HEK293T (cell line): ENCODE measurements at regions not wholly inside any gene's neighbourhood (a gene's known extent, or its start where the extent isn't known, plus 50 kb on each side); places are given as distances from the start of the nearest gene placed in this dataset.

Experiments used
- CTCF ChIA-PET: fragments of 350-600 bp; formaldehyde crosslinking; extraction: SDS; loops from one replicate; lab custom pipeline; 2021; ENCODE audit warnings: antibody characterized with exemption, inconsistent platforms; lab: Yijun Ruan, JAX
- POLR2A ChIA-PET: fragments of 350-600 bp; formaldehyde crosslinking; extraction: SDS; loops from one replicate; lab custom pipeline; 2020; ENCODE audit warnings: antibody characterized with exemption, inconsistent platforms; lab: Yijun Ruan, JAX
- DNase-seq: peaks from one replicate; pipeline ENCODE4 v3.0.0; 2012; ENCODE audit warnings: mixed read lengths; ENCODE audit errors: extremely low spot score
- ARNT ChIP-seq: fragments of 450-650 bp; IDR thresholded peaks from 2 replicates; pipeline ENCODE4 v1.6.1; 2017; ENCODE audit warnings: mild to moderate bottlenecking
- BHLHE40 ChIP-seq: fragments of 450-650 bp; IDR thresholded peaks from 2 replicates; pipeline ENCODE4 v1.6.1; 2016; ENCODE audit warnings: mild to moderate bottlenecking, moderate library complexity, borderline replicate concordance
- CTBP1 ChIP-seq: fragments of 450-650 bp; IDR thresholded peaks from 2 replicates; pipeline ENCODE4 v1.6.1; 2016; ENCODE audit warnings: borderline replicate concordance
- ELF4 ChIP-seq: fragments of 450-650 bp; IDR thresholded peaks from 2 replicates; pipeline ENCODE4 v1.6.1; 2017; ENCODE audit warnings: antibody characterized with exemption
- FOXA1 ChIP-seq: fragments of 450-650 bp; IDR thresholded peaks from 2 replicates; pipeline ENCODE4 v1.6.1; 2016; ENCODE audit warnings: mild to moderate bottlenecking
- FOXK2 ChIP-seq: fragments of 450-650 bp; IDR thresholded peaks from 2 replicates; pipeline ENCODE4 v1.6.1; 2016; ENCODE audit warnings: mild to moderate bottlenecking
- FOXM1 ChIP-seq: fragments of 450-650 bp; IDR thresholded peaks from 2 replicates; pipeline ENCODE4 v1.6.1; 2017; ENCODE audit warnings: mild to moderate bottlenecking, borderline replicate concordance
- HDGF ChIP-seq: fragments of 450-650 bp; IDR thresholded peaks from 2 replicates; pipeline ENCODE4 v1.6.1; 2017; ENCODE audit warnings: antibody characterized with exemption, borderline replicate concordance
- L3MBTL2 ChIP-seq: fragments of 450-650 bp; conservative IDR thresholded peaks from 2 replicates; pipeline ENCODE4 v1.6.1; 2016; ENCODE audit warnings: mild to moderate bottlenecking
- LEF1 ChIP-seq: fragments of 450-650 bp; IDR thresholded peaks from 2 replicates; pipeline ENCODE4 v1.6.1; 2017; ENCODE audit warnings: mild to moderate bottlenecking, borderline replicate concordance
- NFRKB ChIP-seq: fragments of 450-650 bp; IDR thresholded peaks from 2 replicates; pipeline ENCODE4 v1.6.1; 2016; ENCODE audit warnings: mild to moderate bottlenecking, moderate library complexity
- PKNOX1 ChIP-seq: fragments of 450-650 bp; IDR thresholded peaks from 2 replicates; pipeline ENCODE4 v1.6.1; 2016
- SP1 ChIP-seq: fragments of 450-650 bp; IDR thresholded peaks from 2 replicates; pipeline ENCODE4 v1.6.1; 2017
- SUZ12 ChIP-seq: fragments of 450-650 bp; IDR thresholded peaks from 2 replicates; pipeline ENCODE4 v1.6.1; 2016; ENCODE audit warnings: mild to moderate bottlenecking
- TARDBP ChIP-seq: fragments of 450-650 bp; IDR thresholded peaks from 2 replicates; pipeline ENCODE4 v1.6.1; 2016
- ZNF384 ChIP-seq: fragments of 450-650 bp; IDR thresholded peaks from 2 replicates; pipeline ENCODE4 v1.6.1; 2016

- CTCF ChIA-PET: no interaction called here
- DNase-seq: no peak
- no peak for TF ChIP-seq ZNF384
- no peak for TF ChIP-seq CTBP1
- TF ChIP-seq TARDBP: no peak
- no peak for TF ChIP-seq LEF1
- POLR2A ChIA-PET: no interaction called here
These were observed 1302.0 kb downstream of the KCNT2 start for GRCh38 chr1:195306281-195306680.

- no peak for DNase-seq
- ChIA-PET POLR2A (no interaction called here), CTCF (no interaction called here)
- no peak for TF ChIP-seq HDGF
- TF ChIP-seq L3MBTL2: no peak
These were observed 1313.3 kb downstream of the KCNT2 start for GRCh38 chr1:195294911-195295310.

GRCh38 chr1:195278644-195279043, 1329.6 kb downstream of the KCNT2 start:
- CTCF ChIA-PET: no interaction called here
- POLR2A ChIA-PET: no interaction called here
- DNase-seq: no peak
- TF ChIP-seq NFRKB (no peak), FOXA1 (no peak), SUZ12 (no peak), FOXM1 (no peak), ELF4 (no peak), FOXK2 (no peak), SP1 (no peak), LEF1 (no peak), ZNF384 (no peak), ARNT (no peak), BHLHE40 (no peak)

- ChIA-PET CTCF (no interaction called here), POLR2A (no interaction called here)
These were observed 1332.5 kb downstream of the KCNT2 start for GRCh38 chr1:195275710-195276109.

GRCh38 chr1:195251900-195252299, 1356.3 kb downstream of the KCNT2 start:
- ChIA-PET CTCF (no interaction called here), POLR2A (no interaction called here)
- DNase-seq: no peak
- TF ChIP-seq ARNT (no peak), BHLHE40 (no peak), PKNOX1 (no peak), L3MBTL2 (no peak), FOXM1 (no peak), HDGF (no peak), CTBP1 (no peak), TARDBP (no peak), SP1 (no peak), NFRKB (no peak), FOXA1 (no peak), SUZ12 (no peak), ZNF384 (no peak), ELF4 (no peak), FOXK2 (no peak), LEF1 (no peak)

More at GRCh38 chr1:195275710-195276109, 1332.5 kb downstream of the KCNT2 start:
- no peak for DNase-seq
- no peak for TF ChIP-seq BHLHE40
- TF ChIP-seq PKNOX1: no peak
- no peak for TF ChIP-seq CTBP1
- no peak for TF ChIP-seq TARDBP
- no peak for TF ChIP-seq ARNT
- no peak for TF ChIP-seq FOXK2
- no peak for TF ChIP-seq ZNF384
- no peak for TF ChIP-seq NFRKB

GRCh38 chr1:195243492-195243891, 1364.7 kb downstream of the KCNT2 start:
- DNase-seq: no peak
- TF ChIP-seq SUZ12 (no peak), PKNOX1 (no peak), CTBP1 (no peak), ZNF384 (no peak), FOXK2 (no peak), BHLHE40 (no peak), ARNT (no peak), FOXA1 (no peak), SP1 (no peak), LEF1 (no peak), ELF4 (no peak), L3MBTL2 (no peak), TARDBP (no peak), NFRKB (no peak)
- CTCF ChIA-PET: no interaction called here
- POLR2A ChIA-PET: no interaction called here

GRCh38 chr1:195241066-195241465, 1367.2 kb downstream of the KCNT2 start:
- no peak for DNase-seq
- CTCF ChIA-PET: no interaction called here
- POLR2A ChIA-PET: no interaction called here
- TF ChIP-seq HDGF (no peak), ARNT (no peak), ZNF384 (no peak), FOXK2 (no peak), ELF4 (no peak), L3MBTL2 (no peak), SUZ12 (no peak), FOXA1 (no peak), BHLHE40 (no peak), FOXM1 (no peak), TARDBP (no peak)
